D341Med (cell line): ENCODE measurements at regions not wholly inside any gene's neighbourhood (a gene's known extent, or its start where the extent isn't known, plus 50 kb on each side); places are given as distances from the start of the nearest gene placed in this dataset.
A peak's percentile ranks its signal among the peaks of the same experiment; 100 is the strongest.

Experiments
- DNase-seq: peaks from one replicate; pipeline ENCODE4 v3.0.0; 2012; ENCODE audit warnings: low spot score

DNA sequence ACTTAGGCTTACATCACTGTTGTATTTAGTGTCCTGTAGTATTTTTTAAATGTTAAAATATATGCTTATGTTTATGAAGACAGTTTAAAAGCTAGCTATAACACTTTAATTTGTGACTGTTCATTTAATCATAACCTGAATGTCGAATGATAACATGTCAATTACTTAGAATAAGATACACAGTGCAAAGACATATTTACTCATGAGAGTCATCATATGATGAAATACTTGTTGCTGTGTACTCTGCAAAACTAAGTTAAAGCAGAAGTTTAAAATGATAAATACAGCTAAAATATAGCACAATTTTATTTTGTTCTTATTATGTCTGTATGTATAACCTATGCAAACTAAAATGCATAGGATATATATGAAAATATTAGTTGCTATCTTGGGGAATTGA, 497.4 kb downstream of the FSCB start:
- DNase-seq = no peak

DNA sequence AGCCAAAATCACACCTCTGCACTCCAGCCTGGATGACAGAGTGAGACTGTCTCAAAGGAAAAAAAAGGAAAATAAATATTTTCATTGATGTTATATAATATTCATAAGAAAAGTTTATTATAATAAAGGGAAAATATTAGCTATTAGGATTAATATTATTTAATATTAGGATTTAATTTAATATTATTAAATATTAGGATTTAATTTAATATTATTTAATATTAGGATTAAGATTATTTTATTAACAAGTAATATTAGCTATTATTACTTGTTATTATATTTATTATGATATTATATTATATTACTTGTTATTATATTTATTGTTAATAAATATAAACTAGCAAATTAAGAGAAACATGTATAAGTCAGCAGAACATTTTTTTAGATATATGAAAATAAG, 518.1 kb downstream of the FSCB start:
- no peak for DNase-seq

DNA sequence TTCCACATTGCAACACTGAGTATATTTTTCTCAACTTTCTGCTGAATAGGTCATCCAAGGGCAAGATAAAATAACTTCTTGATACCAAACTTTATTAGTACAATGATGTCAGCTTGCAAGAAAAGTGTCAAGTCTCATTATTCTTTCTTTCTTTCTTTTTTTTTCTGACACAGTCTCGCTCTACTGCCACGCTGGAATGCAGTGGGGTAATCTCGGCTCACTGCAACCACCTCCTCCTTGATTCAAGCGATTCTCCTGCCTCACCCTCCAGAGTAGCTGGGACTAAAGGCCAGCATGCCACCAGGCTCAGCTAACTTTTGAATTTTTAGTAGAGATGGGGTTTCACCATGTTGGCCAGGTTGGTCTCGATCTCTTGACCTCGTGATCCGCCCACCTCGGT, 523.4 kb downstream of the FSCB start:
- DNase-seq = no peak

DNA sequence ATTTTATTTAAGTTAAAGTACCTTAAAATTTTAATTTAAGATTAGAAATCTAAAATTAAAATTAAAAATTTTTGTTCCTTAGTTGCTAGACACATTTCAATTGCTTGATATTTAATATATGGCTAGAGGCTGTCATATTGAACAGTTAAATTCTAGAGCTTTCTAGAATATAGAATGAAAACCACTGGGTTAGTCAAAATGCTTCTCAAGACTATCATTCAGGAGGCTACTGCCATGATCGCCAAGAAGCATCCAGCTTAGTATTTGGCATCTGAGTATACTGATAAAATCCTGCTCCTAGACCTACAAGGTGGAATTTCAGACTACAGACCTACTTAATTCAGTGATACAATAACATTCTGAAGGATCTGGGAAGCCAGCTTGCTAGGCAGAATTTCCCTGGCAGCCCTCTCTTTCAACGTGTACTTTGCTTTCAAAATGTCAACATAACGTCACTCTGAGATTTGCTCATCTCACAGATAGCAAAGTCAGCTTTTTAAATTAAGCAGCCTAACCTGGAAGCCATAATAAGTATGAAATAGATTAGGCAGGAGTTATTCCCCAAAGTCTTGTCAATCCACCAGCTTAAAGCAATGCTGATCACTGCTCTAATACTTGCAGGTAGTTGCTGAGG, 525.8 kb downstream of the FSCB start:
- DNase-seq = no peak

DNA sequence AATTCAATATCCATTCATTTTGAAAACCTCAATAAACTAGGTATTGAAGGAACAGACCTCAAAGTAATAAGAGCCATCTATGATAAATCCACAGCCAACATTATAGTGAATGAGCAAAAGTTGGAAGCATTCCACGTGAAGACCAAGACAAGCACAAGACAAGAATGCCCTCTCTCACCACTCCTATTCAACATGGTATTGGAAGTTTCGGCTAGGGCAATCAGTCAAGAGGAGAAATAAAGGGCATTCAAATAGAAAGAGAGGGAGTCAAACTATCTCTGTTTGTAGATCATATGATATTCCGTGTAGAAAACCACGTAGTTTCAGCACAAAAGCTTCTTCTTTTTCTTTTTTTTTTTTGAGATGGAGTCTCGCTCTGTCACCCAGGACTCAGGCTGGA, 550.3 kb downstream of the FSCB start:
- no peak for DNase-seq

DNA sequence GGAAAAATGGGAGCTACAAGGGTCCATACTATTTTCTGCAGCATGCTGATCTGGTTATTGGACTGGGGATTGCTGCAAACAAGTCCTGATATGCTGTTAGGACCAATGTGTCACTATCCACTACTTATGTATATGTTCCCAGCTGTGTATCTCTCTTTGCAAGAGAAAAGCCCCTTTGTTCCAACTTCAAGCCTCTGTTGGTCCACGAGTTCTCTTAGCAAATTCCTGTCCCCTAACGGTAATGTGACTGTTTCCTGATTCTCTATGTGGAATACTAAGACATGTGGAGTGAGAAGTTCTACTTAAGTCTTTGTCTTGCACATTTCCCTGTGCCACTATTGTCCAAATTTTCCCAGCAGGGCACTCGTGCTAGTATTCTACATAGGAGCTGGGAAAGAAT, 557.7 kb downstream of the FSCB start:
- DNase-seq = no peak

DNA sequence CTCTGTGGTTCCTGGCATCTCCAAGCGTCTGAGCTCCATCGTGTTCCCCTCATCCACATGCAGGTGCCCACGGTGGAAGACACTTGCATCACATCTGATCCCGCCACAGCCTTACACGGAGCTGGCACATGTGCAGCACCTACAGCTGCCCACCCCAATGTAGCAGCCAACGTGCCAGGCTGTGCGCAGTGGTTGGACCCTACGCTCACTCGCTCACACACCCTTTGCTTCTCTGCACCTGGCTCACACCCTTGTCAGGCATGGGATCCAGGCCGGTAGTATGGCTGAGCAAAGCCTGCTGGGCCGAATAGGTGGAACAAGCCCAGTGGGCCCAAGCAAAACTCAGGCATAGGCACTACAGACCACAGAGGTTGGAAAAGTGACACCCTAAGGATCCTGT, 567.2 kb downstream of the FSCB start:
- no peak for DNase-seq

DNA sequence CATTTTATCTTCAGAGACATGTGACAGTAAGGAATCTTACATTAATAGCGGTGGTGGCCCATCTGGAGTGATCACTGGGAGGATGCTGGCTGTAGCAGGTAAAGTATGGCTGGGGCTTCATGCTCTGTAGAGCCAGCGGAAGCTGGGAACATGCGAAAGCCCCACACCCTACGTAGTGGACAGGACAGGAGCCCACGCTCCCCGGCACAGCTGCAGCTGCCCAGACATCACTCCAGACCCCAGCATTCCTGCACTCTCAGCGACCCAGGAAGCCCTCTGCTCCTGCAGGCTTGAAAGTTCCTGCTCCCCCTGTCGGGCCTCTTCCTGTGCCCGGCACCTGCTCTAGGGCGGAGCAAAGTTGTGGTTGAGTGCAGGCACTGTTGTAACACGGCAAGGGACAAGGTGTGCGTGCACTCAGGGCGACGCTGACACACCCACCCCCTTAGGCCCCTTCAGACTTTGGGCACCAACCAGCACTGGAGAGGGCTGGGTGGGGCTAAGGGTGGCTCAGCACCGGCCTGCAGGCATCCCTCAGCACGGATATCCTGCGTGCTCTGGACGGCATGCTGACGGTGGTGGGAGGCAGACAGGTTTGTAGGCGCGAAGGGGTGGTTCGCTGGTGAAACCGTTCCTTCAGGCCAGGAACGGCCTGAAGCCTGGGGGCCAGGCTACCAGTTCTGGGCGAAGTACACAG, 568.3 kb downstream of the FSCB start:
- DNase-seq = no peak

DNA sequence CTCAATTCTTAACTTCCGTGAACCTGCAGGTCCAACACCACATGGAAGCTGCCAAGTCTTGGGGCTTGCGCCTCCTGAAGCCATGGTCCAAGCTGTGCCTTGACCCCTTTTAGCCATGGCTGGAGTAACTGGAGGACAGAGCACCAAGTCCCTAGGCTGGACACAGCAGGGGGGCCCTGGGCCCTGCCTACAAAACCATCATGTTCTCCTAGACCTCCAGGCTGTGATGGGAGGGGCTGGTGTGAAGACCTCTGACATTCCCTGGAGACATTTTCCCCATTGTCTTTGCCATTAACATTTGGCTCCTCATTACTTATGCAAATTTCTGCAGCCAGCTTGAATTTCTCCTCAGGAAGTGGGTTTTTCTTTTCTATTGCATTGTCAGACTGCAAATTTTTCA, 570.1 kb downstream of the FSCB start:
- DNase-seq = no peak

DNA sequence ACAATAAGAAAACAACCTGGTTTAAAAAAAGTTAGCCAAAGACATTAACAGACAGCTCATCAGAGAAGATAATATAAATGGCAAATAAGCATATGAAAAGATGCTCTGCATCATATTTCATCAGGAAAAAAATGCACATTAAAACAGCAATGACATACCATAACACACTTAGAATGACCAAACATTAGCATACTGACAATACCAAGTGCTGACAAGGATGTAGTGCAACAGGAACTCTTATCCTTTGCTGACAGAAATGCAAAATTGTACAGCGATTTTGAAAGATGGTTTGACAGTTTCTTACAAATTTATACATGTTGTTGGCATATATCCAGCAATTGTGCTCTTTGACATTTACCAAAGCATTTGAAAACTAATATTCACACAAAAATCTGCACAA, 573.0 kb downstream of the FSCB start:
- DNase-seq = no peak

DNA sequence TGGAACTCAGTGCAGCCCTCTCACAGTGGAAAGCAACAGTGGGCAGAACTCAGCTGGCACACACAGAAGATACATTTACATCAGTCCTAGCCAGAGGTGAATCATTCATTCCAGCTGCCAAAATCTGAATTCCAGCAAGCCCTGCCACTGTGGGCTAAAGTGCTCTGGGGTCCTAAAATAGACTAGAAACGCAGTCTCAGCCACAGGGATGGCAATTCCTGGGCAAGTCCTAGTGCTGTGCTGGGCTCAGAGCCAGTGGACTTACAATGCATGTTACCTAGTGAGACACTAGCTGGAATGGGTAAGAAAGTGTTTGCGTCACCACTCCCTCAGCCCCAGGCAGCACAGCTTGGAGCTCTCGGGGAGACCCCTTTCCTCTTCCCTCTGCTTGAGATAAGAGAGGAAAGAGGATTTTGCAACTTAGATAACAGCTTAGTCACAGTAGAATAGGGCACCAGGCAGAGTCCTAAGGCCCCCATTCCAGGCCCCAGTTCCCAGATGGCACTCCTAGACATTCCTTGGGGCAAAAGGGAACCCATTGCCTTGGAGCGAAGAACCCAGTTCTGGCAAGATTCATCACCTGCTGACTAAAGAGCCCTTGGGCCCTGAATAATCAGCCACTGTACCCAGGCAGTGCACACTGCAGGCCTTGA, 592.9 kb downstream of the FSCB start:
- no peak for DNase-seq

DNA sequence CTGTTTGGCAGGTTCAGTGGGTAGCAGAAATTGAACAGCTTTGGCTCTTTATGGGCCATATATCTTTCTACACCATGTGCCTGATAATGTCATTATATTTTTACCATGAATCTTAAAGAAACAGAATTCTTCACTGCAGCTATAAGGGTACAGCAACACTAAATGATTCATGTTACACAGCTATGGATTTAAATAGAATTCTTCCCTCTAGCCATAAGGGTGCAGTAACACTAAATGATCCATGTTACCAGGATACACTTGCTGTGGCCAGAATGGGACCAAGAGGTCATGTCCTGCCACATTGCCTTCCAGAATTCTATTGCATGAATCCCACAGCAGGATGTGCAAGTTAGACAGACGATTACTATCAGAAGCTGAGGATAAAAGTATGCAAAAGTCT, 603.9 kb downstream of the FSCB start:
- no peak for DNase-seq

DNA sequence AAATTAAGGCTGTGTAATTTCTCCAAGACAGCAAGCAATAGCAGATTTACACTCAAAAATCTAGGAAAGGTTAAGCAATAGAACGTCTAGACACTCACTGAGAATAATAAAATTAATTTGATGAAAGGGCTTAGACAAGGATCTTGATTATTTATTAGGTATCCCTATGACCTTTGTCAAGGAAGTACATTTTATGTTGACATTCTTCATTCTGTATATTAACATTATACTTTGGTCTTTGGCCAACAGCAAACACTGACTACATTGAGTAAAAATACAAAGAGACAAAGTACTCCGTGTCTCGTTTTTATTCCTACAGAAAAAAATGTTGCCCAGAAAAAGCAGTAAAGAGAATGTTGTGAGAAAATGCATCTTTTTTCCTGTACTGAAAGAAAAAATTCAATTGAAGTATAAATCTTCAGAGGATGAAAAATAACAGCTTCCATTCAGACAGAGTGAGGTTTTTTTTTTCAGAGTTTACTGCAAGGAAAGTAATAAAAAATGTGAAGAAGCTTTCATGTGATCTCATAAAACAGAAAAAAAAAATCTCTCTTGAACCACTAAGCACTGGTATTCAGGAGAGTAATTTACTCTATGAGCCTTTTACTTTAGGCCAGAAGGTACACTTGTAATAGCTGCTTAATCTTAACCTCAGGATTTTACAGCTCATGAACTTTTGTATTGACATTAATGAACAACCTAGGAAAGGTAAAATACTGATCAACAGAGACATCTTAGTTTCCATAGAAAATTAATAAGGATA, 605.0 kb downstream of the FSCB start:
- DNase-seq = no peak

DNA sequence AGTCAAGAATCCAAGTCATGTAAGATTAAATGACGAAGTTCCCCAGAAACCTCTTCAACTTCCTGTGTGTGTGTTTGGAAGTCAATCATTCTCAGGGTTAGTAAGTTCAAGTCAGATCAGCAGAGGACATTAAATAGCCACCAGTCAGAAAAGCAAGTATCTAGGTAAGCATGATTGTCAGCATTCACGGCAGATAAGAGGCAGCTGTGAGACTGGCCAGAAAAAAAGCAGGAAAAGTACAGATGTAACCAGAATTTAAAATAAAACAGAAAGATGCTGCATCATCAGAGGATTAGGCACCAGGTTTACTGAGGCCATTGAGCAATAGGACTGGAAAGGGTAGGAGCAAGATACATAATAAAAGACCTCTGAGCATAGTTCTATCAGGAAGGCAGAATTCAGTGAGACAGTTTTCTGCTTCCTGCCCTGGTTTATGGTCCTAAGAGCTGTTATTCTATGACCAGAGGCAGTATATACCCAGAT, 606.9 kb downstream of the FSCB start:
- no peak for DNase-seq

DNA sequence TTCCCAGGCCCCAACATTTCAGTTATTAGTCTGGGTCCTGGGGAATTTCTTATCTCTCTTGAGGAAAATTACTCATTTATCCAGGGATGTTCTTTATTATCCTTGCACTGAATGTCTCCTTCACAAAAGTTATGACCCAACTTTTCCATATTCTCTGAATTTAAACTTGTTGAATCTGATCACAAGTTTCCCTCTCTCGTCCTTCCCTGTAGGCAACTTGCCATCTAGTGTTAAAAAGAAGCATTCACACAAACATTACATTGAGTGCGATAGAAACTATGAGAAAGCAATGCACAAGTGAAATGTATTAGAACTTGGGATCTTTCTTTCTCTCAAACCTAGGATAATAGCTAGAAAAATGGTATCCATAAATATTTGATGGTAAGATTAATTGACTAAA, 608.4 kb downstream of the FSCB start:
- DNase-seq = no peak

DNA sequence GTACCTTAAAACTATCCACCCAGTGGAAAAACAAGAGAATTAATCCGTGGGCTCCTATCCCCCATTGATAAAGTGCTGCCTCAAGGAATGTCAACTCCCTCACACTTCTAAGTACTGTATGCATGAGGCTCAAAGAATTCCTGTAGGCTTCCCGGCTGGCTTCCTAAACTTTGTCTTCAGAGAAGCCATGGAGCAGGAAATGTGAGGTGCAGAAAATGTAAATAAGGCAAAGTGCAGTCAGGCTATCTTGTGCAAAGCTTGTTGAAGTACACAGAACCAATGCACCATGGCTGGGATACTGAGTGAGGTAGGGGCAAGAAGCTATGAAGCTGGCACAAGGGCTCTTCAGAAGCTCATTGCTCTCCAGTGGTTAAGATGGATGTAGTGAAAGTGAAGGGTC, 611.0 kb downstream of the FSCB start:
- DNase-seq = no peak

DNA sequence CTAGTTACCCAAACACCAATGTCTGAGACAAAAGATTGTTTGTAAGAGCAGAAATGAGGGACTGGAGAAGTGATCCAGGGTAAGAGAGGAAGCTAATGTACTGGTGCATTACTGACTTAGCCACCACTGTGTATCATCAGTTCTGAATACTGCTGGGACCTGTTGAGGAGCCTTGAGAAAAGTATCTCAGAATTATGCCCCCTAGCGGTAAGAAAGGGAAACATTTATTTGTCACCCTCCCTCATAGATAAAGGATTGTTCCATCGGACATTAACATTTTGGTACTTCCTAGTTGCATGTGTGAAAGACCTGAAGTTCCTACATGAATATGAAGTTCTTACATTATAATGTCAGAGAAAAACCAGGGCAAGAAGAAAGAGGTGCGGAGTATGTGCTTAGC, 612.5 kb downstream of the FSCB start:
- peak; percentile 25 for DNase-seq

DNA sequence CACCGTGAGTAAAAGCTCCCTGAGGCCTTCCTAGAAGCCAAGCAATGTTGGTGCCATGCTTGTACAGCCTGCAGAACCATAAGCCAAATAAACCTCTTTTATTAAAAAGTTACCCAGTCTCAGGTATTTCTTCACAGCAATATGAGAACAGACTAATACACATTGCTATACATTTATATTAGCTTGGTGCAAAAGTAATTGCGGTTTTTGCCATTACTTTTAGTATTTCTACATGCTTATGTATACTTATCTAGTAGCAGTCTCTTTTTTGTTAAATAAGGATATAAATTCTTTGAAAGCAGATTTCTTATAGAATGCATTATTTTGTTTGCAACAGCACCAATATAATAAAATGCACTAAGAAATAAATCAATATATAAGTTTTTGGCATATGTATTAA, 619.6 kb downstream of the FSCB start:
- no peak for DNase-seq

DNA sequence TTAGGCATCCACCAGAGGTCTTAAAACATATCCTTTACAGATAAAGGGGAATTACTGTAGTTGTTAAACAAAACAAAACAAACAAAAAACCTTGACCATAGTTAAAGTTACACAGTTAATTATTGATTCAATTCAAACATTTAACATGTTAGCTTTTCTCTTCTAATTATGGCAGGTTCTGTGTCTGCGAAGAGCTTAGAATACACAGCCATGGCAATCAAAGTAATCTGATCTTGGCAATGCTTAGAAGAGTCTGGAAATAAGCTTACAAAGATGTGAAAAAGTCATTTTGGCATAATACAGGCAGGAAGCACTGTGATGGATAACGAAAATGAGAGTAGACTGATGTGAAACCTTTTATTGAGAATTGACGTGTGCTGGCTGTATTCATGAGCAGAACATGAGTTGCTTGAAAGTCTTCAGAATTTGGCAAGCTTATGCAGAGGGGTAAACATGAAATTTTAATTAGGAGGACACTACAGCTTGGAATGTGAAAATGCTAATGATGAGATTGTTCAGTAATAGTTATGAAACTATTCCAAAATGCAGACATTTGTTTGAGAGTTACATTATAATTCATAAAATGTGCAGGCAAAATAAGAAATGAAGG, 629.6 kb downstream of the FSCB start:
- DNase-seq = no peak

DNA sequence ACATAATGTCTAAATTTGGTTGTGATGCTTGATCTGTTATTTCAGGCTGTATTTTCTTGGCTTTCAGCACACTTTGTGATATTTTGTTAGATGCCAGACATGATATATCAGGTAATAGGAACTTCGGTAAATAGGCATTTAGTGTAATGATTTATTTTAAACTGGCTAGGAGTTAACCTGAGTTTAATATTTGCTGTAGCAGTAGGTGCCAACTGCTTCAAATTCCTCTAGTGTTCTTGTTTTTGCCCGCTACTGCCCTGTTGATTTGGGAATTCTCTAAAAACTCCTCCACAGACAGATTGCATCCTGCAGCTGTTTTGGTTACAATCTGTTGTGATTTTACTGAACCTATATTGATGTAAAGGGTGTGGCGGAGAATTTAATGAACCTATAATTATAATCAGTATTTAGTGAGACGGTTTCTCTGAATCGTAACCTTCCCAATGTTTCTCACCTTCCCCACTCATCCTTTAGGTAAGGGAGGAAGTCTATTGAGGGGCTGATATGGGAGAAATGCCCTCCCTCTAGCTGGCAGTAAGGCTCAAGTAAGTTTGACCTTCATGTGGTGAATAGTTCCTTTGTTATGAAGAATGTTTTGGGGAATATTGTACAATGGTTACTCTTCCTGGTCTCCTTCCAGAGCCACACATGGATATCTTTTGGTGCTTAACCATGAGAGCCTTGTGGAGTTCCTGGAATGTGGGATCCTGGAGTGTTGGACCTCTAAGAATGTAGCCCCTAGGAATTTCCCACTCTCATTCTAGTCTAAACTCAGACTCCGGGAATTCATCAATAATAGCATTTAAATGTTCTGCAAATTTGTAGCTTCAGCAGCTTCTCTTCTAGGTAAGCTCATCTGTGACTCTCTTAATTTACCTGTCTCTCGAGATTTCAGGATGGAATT, 634.1 kb downstream of the FSCB start:
- DNase-seq = no peak

DNA sequence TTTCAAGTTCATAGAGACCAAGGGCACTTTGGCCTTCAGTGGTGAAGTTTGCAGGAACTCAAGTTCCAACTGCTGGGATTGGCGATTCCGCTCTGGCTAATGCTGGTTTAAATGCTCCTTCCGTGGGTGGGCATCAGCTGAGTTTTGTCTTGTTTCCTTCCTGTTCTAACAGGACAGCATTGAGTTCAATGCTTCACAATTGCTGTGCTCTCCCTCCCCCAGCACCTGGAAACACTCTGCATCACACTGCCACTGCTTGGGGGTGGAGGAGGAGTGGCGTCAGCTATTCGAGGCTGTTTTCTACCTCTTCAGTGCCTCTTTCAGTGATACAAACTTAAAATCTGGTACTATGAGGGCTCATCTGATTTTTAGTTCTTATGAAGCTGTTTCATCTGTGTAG, 634.9 kb downstream of the FSCB start:
- DNase-seq = no peak
